H9 (cell line): ENCODE measurements at regions not wholly inside any gene's neighbourhood (a gene's known extent, or its start where the extent isn't known, plus 50 kb on each side); places are given as distances from the start of the nearest gene placed in this dataset.

Experiments used
- DNase-seq: peaks from one replicate; pipeline ENCODE4 v3.0.0-alpha.2; 2017
- H2AFZ ChIP-seq: one replicate; pipeline ENCODE4 v1.6.1; 2013; ENCODE audit warnings: mild to moderate bottlenecking, low read length, control low read depth, moderate library complexity
- H2AK5ac ChIP-seq: 2 replicates; pipeline ENCODE4 v1.6.1; 2013; ENCODE audit warnings: low read length, control low read depth, mixed read lengths; ENCODE audit not compliant: insufficient read length
- H2BK120ac ChIP-seq: one replicate; pipeline ENCODE4 v1.6.1; 2013; ENCODE audit warnings: low read depth, mild to moderate bottlenecking, low read length, control low read depth, inconsistent platforms; ENCODE audit not compliant: poor library complexity, severe bottlenecking
- H2BK12ac ChIP-seq: 2 replicates; pipeline ENCODE4 v1.6.1; 2013; ENCODE audit warnings: low read length, control low read depth, mixed read lengths, low read depth; ENCODE audit not compliant: insufficient read length
- H2BK15ac ChIP-seq: 2 replicates; pipeline ENCODE4 v1.6.1; 2013; ENCODE audit warnings: low read depth, low read length, control low read depth
- H2BK20ac ChIP-seq: one replicate; pipeline ENCODE4 v1.6.1; 2013; ENCODE audit warnings: low read depth, mild to moderate bottlenecking, low read length, control low read depth, inconsistent platforms; ENCODE audit not compliant: poor library complexity, severe bottlenecking
- H2BK5ac ChIP-seq: 2 replicates; pipeline ENCODE4 v1.6.1; 2013; ENCODE audit warnings: low read length, control low read depth, mixed read lengths; ENCODE audit not compliant: insufficient read length
- H3K14ac ChIP-seq: 2 replicates; pipeline ENCODE4 v1.6.1; 2013; ENCODE audit warnings: low read length, control low read depth; ENCODE audit not compliant: insufficient read depth
- H3K18ac ChIP-seq: 2 replicates; pipeline ENCODE4 v1.6.1; 2013; ENCODE audit warnings: low read depth, mild to moderate bottlenecking, mixed read lengths, low read length, control low read depth; ENCODE audit not compliant: insufficient read length
- H3K23ac ChIP-seq: 2 replicates; pipeline ENCODE4 v1.6.1; 2013; ENCODE audit warnings: low read length, control low read depth, mixed read lengths, low read depth; ENCODE audit not compliant: insufficient read length
- H3K23me2 ChIP-seq: 2 replicates; pipeline ENCODE4 v1.6.1; 2013; ENCODE audit warnings: low read depth, mild to moderate bottlenecking, mixed read lengths, low read length, control low read depth; ENCODE audit not compliant: insufficient read length, poor library complexity, severe bottlenecking
- H3K27ac ChIP-seq: 2 replicates; pipeline ENCODE4 v1.5.1; 2013; ENCODE audit warnings: low read length, control low read depth, mixed read lengths, low read depth; ENCODE audit not compliant: insufficient read length
- H3K27me3 ChIP-seq: 2 replicates; pipeline ENCODE4 v1.6.1; 2013; ENCODE audit warnings: low read length, control low read depth, inconsistent platforms; ENCODE audit not compliant: insufficient read depth
- H3K4ac ChIP-seq: 2 replicates; pipeline ENCODE4 v1.6.1; 2013; ENCODE audit warnings: low read depth, mild to moderate bottlenecking, control low read depth, inconsistent platforms, low read length, moderate library complexity
- H3K4me1 ChIP-seq: 2 replicates; pipeline ENCODE4 v1.6.1; 2013; ENCODE audit warnings: low read length, control low read depth, inconsistent platforms; ENCODE audit not compliant: insufficient read depth
- H3K4me2 ChIP-seq: 2 replicates; pipeline ENCODE4 v1.6.1; 2013; ENCODE audit warnings: low read length, control low read depth, mixed read lengths; ENCODE audit not compliant: insufficient read length, insufficient read depth
- H3K56ac ChIP-seq: 2 replicates; pipeline ENCODE4 v1.6.1; 2013; ENCODE audit warnings: low read depth, mild to moderate bottlenecking, mixed read lengths, low read length, control low read depth; ENCODE audit not compliant: insufficient read length
- H3K79me1 ChIP-seq: 2 replicates; pipeline ENCODE4 v1.6.1; 2013; ENCODE audit warnings: low read depth, mild to moderate bottlenecking, moderate library complexity, low read length, control low read depth, inconsistent platforms; ENCODE audit not compliant: insufficient read depth, poor library complexity, severe bottlenecking
- H3K79me2 ChIP-seq: 2 replicates; pipeline ENCODE4 v1.6.1; 2013; ENCODE audit warnings: low read length, control low read depth, inconsistent platforms; ENCODE audit not compliant: insufficient read depth
- H3K9ac ChIP-seq: 2 replicates; pipeline ENCODE4 v1.6.1; 2013; ENCODE audit warnings: low read length, control low read depth, mixed read lengths; ENCODE audit not compliant: insufficient read length; ENCODE audit errors: extremely low read depth
- H3K9me3 ChIP-seq: one replicate; pipeline ENCODE4 v1.6.1; 2013; ENCODE audit warnings: low read depth, low read length, inconsistent platforms; ENCODE audit not compliant: control insufficient read depth
- H3T11ph ChIP-seq: one replicate; pipeline ENCODE4 v1.6.1; 2013; ENCODE audit warnings: mild to moderate bottlenecking, low read length, control low read depth, inconsistent platforms
- H4K20me1 ChIP-seq: one replicate; pipeline ENCODE4 v1.6.1; 2013; ENCODE audit not compliant: control insufficient read depth, insufficient read length, insufficient read depth
- H4K5ac ChIP-seq: 2 replicates; pipeline ENCODE4 v1.6.1; 2013; ENCODE audit warnings: low read depth, mild to moderate bottlenecking, mixed read lengths, low read length, control low read depth; ENCODE audit not compliant: insufficient read length
- H4K8ac ChIP-seq: replicated peaks from 2 replicates; pipeline ENCODE4 v1.6.1; 2013; ENCODE audit warnings: low read length, control low read depth, mixed read lengths, low read depth; ENCODE audit not compliant: insufficient read length
- H4K91ac ChIP-seq: 2 replicates; pipeline ENCODE4 v1.6.1; 2013; ENCODE audit warnings: low read depth, mild to moderate bottlenecking, moderate library complexity, mixed read lengths, low read length, control low read depth; ENCODE audit not compliant: insufficient read length
- H3K27ac Mint-ChIP-seq, 3 experiments: 2 replicates in 2 of 3; 3 replicates in 1 of 3; pipeline ENCODE4 v1.8.0; 2020 to 2021; ENCODE audit warnings: mixed read lengths in 3 of 3, mild to moderate bottlenecking in 1 of 3, moderate library complexity in 1 of 3
- H3K27me3 Mint-ChIP-seq: 2 replicates; pipeline ENCODE4 v1.8.0; 2021; ENCODE audit warnings: low read depth, mild to moderate bottlenecking, moderate library complexity, mixed read lengths
- H3K36me3 Mint-ChIP-seq, 3 experiments: 2 replicates in 2 of 3; 3 replicates in 1 of 3; pipeline ENCODE4 v1.8.0; 2020 to 2021; ENCODE audit warnings: low read depth in 3 of 3, mixed read lengths in 3 of 3; ENCODE audit not compliant: insufficient read depth in 1 of 3
- H3K4me1 Mint-ChIP-seq, 2 experiments: 2 replicates each; pipeline ENCODE4 v1.8.0; 2020; ENCODE audit warnings: mixed read lengths in 2 of 2
- H3K4me3 Mint-ChIP-seq, 2 experiments: 2 replicates in 1 of 2; 3 replicates in 1 of 2; pipeline ENCODE4 v1.8.0; 2020 to 2021; ENCODE audit warnings: mild to moderate bottlenecking in 2 of 2, mixed read lengths in 2 of 2, moderate library complexity in 1 of 2
- H3K9me3 Mint-ChIP-seq, 2 experiments: 2 replicates in 1 of 2; 3 replicates in 1 of 2; pipeline ENCODE4 v1.8.0; 2020; ENCODE audit warnings: mild to moderate bottlenecking in 2 of 2, mixed read lengths in 2 of 2, moderate library complexity in 1 of 2
- CTCF ChIP-seq: fragments of 200-600 bp; sonication (generic); conservative IDR thresholded peaks from 3 replicates; pipeline ENCODE4 v1.8.0; 2021; ENCODE audit warnings: antibody characterized with exemption, mild to moderate bottlenecking
- WGBS: extraction: QIAGEN DNeasy Blood & Tissue Kit; methylation state at CpG from one replicate; pipeline ENCODE4 v1.1.7; 2013; ENCODE audit warnings: missing lambda C conversion rate, low lambda C conversion rate, mixed read lengths; ENCODE audit not compliant: insufficient read length; ENCODE audit errors: extremely low coverage; 5-methylcytosine and 5-hydroxymethylcytosine counted together

GRCh38 chr1:57796616-57797015 is 372.8 kb upstream of the DAB1 start:
- Mint-ChIP-seq H3K4me3 (no peak overlapping the region), H3K27ac (peak overlapping the region in 1 of 3 experiments; percentile 37; a peak in 2 of 7 replicates), H3K36me3 (no peaks in the 10 kb centered on the region), H3K9me3 (no peaks in the 10 kb centered on the region), H3K4me1 (peaks cover 23 to 35% of the 10 kb centered on the region in 2 experiments), H3K27me3 (no peaks in the 10 kb centered on the region)
- Histone ChIP-seq H3K4me2 (no peak overlapping the region), H4K20me1 (no peaks in the 10 kb centered on the region), H2AK5ac (no peak overlapping the region), H3K23me2 (no peaks in the 10 kb centered on the region), H3K27ac (no peak overlapping the region), H3K18ac (no peak overlapping the region), H3K27me3 (no peaks in the 10 kb centered on the region), H2BK120ac (no peak overlapping the region), H2AFZ (no peak overlapping the region), H3K4ac (no peak overlapping the region), H2BK12ac (no peak overlapping the region), H2BK5ac (no peak overlapping the region), H3K9ac (no peak overlapping the region), H3T11ph (no peak overlapping the region), H4K8ac (no peak overlapping the region), H3K9me3 (no peaks in the 10 kb centered on the region), H3K14ac (no peak overlapping the region), H4K91ac (no peak overlapping the region), H2BK20ac (no peak overlapping the region), H3K56ac (no peak overlapping the region), H3K79me1 (no peaks in the 10 kb centered on the region), H2BK15ac (no peak overlapping the region), H3K4me1 (peaks cover 3% of the 10 kb centered on the region; the same call in 1 of the 2 replicates), H4K5ac (no peak overlapping the region), H3K23ac (no peak overlapping the region), H3K79me2 (no peaks in the 10 kb centered on the region)
- TF ChIP-seq CTCF = no peak
- WGBS = no CpG with 5 or more reads among the region's 2 CpGs
- peak; percentile 30 for DNase-seq
